ENCODE measurements at regions not wholly inside any gene's neighbourhood (a gene's known extent, or its start where the extent isn't known, plus 50 kb on each side); places are given as distances from the start of the nearest gene placed in this dataset.
"Not testable (repeated sequence)": the region's sequence is repeated elsewhere in the genome, so short reads cannot be mapped to it uniquely, and the experiment has no call there.

DNA sequence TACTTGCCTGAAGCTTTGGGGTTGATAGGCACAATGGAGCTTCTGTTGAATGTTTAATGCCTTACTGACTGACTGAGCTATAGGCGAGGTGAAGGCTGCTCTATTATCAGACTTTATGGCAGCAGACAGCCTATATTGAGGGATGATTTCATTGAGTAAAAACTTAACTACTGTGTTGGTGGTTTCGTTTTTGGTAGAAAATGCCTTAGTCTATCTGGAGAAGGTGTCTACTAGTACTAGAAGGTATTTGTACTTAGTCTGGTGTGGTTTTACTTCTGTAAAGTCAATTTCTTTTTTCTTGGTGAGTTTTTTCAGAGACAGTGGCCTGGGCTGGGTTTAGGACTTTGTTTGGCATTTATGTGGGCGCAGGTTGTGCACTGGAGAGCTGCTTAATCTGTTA, 97.2 kb downstream of the ALG1L2 start:
- TF ChIP-seq, protein P1, sequence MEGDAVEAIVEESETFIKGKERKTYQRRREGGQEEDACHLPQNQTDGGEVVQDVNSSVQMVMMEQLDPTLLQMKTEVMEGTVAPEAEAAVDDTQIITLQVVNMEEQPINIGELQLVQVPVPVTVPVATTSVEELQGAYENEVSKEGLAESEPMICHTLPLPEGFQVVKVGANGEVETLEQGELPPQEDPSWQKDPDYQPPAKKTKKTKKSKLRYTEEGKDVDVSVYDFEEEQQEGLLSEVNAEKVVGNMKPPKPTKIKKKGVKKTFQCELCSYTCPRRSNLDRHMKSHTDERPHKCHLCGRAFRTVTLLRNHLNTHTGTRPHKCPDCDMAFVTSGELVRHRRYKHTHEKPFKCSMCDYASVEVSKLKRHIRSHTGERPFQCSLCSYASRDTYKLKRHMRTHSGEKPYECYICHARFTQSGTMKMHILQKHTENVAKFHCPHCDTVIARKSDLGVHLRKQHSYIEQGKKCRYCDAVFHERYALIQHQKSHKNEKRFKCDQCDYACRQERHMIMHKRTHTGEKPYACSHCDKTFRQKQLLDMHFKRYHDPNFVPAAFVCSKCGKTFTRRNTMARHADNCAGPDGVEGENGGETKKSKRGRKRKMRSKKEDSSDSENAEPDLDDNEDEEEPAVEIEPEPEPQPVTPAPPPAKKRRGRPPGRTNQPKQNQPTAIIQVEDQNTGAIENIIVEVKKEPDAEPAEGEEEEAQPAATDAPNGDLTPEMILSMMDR (IDR thresholded peaks at IDR 0.05; ENCODE audit: poor library complexity, severe bottlenecking), result not testable (repeated sequence)
- TF ChIP-seq, protein P2, sequence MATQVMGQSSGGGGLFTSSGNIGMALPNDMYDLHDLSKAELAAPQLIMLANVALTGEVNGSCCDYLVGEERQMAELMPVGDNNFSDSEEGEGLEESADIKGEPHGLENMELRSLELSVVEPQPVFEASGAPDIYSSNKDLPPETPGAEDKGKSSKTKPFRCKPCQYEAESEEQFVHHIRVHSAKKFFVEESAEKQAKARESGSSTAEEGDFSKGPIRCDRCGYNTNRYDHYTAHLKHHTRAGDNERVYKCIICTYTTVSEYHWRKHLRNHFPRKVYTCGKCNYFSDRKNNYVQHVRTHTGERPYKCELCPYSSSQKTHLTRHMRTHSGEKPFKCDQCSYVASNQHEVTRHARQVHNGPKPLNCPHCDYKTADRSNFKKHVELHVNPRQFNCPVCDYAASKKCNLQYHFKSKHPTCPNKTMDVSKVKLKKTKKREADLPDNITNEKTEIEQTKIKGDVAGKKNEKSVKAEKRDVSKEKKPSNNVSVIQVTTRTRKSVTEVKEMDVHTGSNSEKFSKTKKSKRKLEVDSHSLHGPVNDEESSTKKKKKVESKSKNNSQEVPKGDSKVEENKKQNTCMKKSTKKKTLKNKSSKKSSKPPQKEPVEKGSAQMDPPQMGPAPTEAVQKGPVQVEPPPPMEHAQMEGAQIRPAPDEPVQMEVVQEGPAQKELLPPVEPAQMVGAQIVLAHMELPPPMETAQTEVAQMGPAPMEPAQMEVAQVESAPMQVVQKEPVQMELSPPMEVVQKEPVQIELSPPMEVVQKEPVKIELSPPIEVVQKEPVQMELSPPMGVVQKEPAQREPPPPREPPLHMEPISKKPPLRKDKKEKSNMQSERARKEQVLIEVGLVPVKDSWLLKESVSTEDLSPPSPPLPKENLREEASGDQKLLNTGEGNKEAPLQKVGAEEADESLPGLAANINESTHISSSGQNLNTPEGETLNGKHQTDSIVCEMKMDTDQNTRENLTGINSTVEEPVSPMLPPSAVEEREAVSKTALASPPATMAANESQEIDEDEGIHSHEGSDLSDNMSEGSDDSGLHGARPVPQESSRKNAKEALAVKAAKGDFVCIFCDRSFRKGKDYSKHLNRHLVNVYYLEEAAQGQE (IDR thresholded peaks at IDR 0.05; ENCODE audit: borderline replicate concordance), result not testable (repeated sequence)
- not testable (repeated sequence) for TF ChIP-seq EP300 (conservative IDR thresholded peaks at IDR 0.05; ENCODE audit: poor library complexity, severe bottlenecking); POLR2AphosphoS5 (IDR thresholded peaks at IDR 0.05); RAD21 (conservative IDR thresholded peaks at IDR 0.05); TAF1 (IDR thresholded peaks at IDR 0.05; ENCODE audit: low read depth); EZH2 (IDR thresholded peaks at IDR 0.05; ENCODE audit: borderline replicate concordance, insufficient read depth, low read length, poor library complexity, severe bottlenecking); SMC3 (conservative IDR thresholded peaks at IDR 0.05; ENCODE audit: poor library complexity)

All from neural cell (in vitro differentiated cells).